OCI-LY3 (cell line): ENCODE measurements at regions not wholly inside any gene's neighbourhood (a gene's known extent, or its start where the extent isn't known, plus 50 kb on each side); places are given as distances from the start of the nearest gene placed in this dataset.
A peak's percentile ranks its signal among the peaks of the same experiment; 100 is the strongest.

Experiments
- H2AFZ ChIP-seq: fragments of 200-600, 300-600 bp; shearing (Covaris generic); 2 replicates; pipeline ENCODE4 v1.6.0; 2014; ENCODE audit warnings: antibody characterized with exemption, low read depth, low read length
- H3K27ac ChIP-seq: fragments of 200-600, 300-600 bp; sonication (generic); 2 replicates; pipeline ENCODE4 v1.5.1; 2014; ENCODE audit warnings: mild to moderate bottlenecking, low read length, moderate library complexity, mixed read lengths
- H3K27me3 ChIP-seq: fragments of 200-600, 300-600 bp; sonication (generic); 2 replicates; pipeline ENCODE4 v1.6.1; 2014; ENCODE audit warnings: low read depth, low read length, mixed read lengths
- H3K36me3 ChIP-seq: fragments of 200-600, 300-600 bp; sonication (generic); replicated peaks from 2 replicates; pipeline ENCODE3; 2014; ENCODE audit warnings: low read depth, low read length, mixed read lengths
- H3K4me1 ChIP-seq: fragments of 300-600, 200-600 bp; sonication (generic); 2 replicates; pipeline ENCODE4 v1.6.1; 2014; ENCODE audit warnings: low read length, mixed read lengths
- H3K4me2 ChIP-seq: fragments of 200-600, 300-600 bp; sonication (generic); 2 replicates; pipeline ENCODE4 v1.6.1; 2014; ENCODE audit warnings: low read length, mixed read lengths
- H3K4me3 ChIP-seq: fragments of 300-600, 200-600 bp; sonication (generic); 2 replicates; pipeline ENCODE4 v1.5.1; 2014; ENCODE audit warnings: antibody characterized with exemption, mild to moderate bottlenecking, low read length, moderate library complexity
- H3K79me2 ChIP-seq: fragments of 300-600, 200-600 bp; shearing (Covaris generic); 2 replicates; pipeline ENCODE4 v1.6.1; 2014; ENCODE audit warnings: mild to moderate bottlenecking, low read length, mixed read lengths
- H3K9ac ChIP-seq: fragments of 300-600, 200-600 bp; shearing (Covaris generic); 2 replicates; pipeline ENCODE4 v1.6.0; 2014; ENCODE audit warnings: mild to moderate bottlenecking, low read length, moderate library complexity
- H3K9me3 ChIP-seq: fragments of 200-600, 300-600 bp; shearing (Covaris generic); 2 replicates; pipeline ENCODE4 v1.6.1; 2014; ENCODE audit warnings: low read length, mixed read lengths; ENCODE audit not compliant: insufficient read depth
- H4K20me1 ChIP-seq: fragments of 200-600, 300-600 bp; sonication (generic); 2 replicates; pipeline ENCODE4 v1.6.1; 2016; ENCODE audit warnings: low read length, mixed read lengths; ENCODE audit not compliant: insufficient read depth
- CTCF ChIP-seq: fragments of 200-600, 300-600 bp; sonication (generic); IDR thresholded peaks from 2 replicates; pipeline ENCODE4 v1.5.1; 2014; ENCODE audit warnings: antibody characterized with exemption, low read length, low read depth
- EZH2phosphoT487 ChIP-seq: fragments of 200-600 bp; shearing (Covaris generic); IDR thresholded peaks from 2 replicates; pipeline ENCODE4 v1.6.1; 2018; ENCODE audit warnings: antibody characterized with exemption, mixed run types, low read depth

- H3K9ac ChIP-seq = no peak overlapping the region
Measured at GRCh38 chrX:125782184-125782583, 383.9 kb downstream of the DCAF12L2 start.

GRCh38 chrX:125786316-125786715 lies 379.8 kb downstream of the DCAF12L2 start:
- no peaks in the 10 kb centered on the region for H3K79me2 ChIP-seq
- no peak overlapping the region for H3K4me3 ChIP-seq
- no peak overlapping the region for H3K27ac ChIP-seq
- H3K9me3 ChIP-seq = no peaks in the 10 kb centered on the region
- no peaks in the 10 kb centered on the region for H3K36me3 ChIP-seq
- no peaks in the 10 kb centered on the region for H3K4me1 ChIP-seq
- H2AFZ ChIP-seq = no peak overlapping the region
- no peaks in the 10 kb centered on the region for H3K27me3 ChIP-seq
- TF ChIP-seq CTCF = no peak
- TF ChIP-seq EZH2phosphoT487 = no peak
- H4K20me1 ChIP-seq = no peaks in the 10 kb centered on the region
- no peak overlapping the region for H3K9ac ChIP-seq
- no peak overlapping the region for H3K4me2 ChIP-seq

More at GRCh38 chrX:125782184-125782583, 383.9 kb downstream of the DCAF12L2 start:
- H3K4me3 ChIP-seq = no peak overlapping the region
- no peaks in the 10 kb centered on the region for H3K79me2 ChIP-seq
- H3K4me2 ChIP-seq = no peak overlapping the region
- TF ChIP-seq EZH2phosphoT487 (no peak), CTCF (no peak)
- no peaks in the 10 kb centered on the region for H3K9me3 ChIP-seq
- H3K27me3 ChIP-seq = no peaks in the 10 kb centered on the region
- no peaks in the 10 kb centered on the region for H3K36me3 ChIP-seq
- H3K4me1 ChIP-seq = no peaks in the 10 kb centered on the region
- H4K20me1 ChIP-seq = no peaks in the 10 kb centered on the region
- no peak overlapping the region for H3K27ac ChIP-seq
- H2AFZ ChIP-seq = no peak overlapping the region

DNA sequence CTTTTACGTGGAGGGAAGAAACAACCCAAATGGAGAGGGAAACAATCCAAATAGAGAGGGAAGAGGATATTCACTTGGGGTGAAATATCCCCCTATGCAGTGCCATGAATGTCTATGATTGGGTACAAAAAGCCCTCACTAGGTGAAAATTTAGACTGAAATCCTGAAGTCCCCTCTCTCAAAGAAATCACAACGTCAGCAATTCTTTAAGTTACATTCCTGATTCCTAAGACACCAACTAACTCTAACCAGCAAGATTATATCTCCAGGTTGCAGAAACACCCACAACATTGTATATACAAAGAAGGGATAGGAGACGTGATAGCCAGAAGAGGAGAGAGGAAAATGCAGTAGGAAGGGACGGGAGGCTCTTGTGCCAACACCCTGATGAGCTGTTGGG lies 374.3 kb downstream of the DCAF12L2 start:
- TF ChIP-seq EZH2phosphoT487 (no peak), CTCF (no peak)
- no peaks in the 10 kb centered on the region for H3K36me3 ChIP-seq

GRCh38 chrX:125810856-125811255 lies 355.2 kb downstream of the DCAF12L2 start:
- Histone ChIP-seq H3K36me3 (no peaks in the 10 kb centered on the region), H3K27me3 (no peaks in the 10 kb centered on the region), H3K9ac (no peak overlapping the region), H3K4me1 (no peaks in the 10 kb centered on the region), H3K79me2 (no peaks in the 10 kb centered on the region), H2AFZ (no peak overlapping the region), H3K27ac (no peak overlapping the region), H3K4me3 (no peak overlapping the region), H3K4me2 (no peak overlapping the region), H3K9me3 (no peaks in the 10 kb centered on the region), H4K20me1 (no peaks in the 10 kb centered on the region)
- TF ChIP-seq CTCF = no peak
- no peak for TF ChIP-seq EZH2phosphoT487

More for the DNA sequence above, 374.3 kb downstream of the DCAF12L2 start:
- H4K20me1 ChIP-seq = no peaks in the 10 kb centered on the region
- H2AFZ ChIP-seq = no peak overlapping the region
- H3K79me2 ChIP-seq = no peaks in the 10 kb centered on the region
- H3K4me1 ChIP-seq = peaks cover 11% of the 10 kb centered on the region; the same call in 1 of the 2 replicates
- no peak overlapping the region for H3K9ac ChIP-seq
- no peaks in the 10 kb centered on the region for H3K27me3 ChIP-seq
- no peak overlapping the region for H3K27ac ChIP-seq
- H3K9me3 ChIP-seq = no peaks in the 10 kb centered on the region
- H3K4me3 ChIP-seq = no peak overlapping the region
- H3K4me2 ChIP-seq = peak overlapping the region; percentile 54
